DND-41 (cell line): ENCODE measurements at regions not wholly inside any gene's neighbourhood (a gene's known extent, or its start where the extent isn't known, plus 50 kb on each side); places are given as distances from the start of the nearest gene placed in this dataset.
A peak's percentile ranks its signal among the peaks of the same experiment; 100 is the strongest.
"Not testable (repeated sequence)": the region's sequence is repeated elsewhere in the genome, so short reads cannot be mapped to it uniquely, and the experiment has no call there.

Experiments
- ATAC-seq: fragments of 200-7000 bp; cut with Tn5 transposase; 3 replicates; pipeline ENCODE4 v1.9.1; 2021; ENCODE audit warnings: low read depth; ENCODE audit not compliant: insufficient read depth
- DNase-seq: peaks from one replicate; pipeline ENCODE4 v3.0.0-alpha.2; 2020
- H2AFZ ChIP-seq: 2 replicates; pipeline ENCODE4 v1.6.0; 2012; ENCODE audit warnings: low read depth, low read length
- H3K27ac ChIP-seq: 2 replicates; pipeline ENCODE4 v1.5.1; 2012; ENCODE audit warnings: low read length, inconsistent platforms
- H3K27me3 ChIP-seq: fragments of 200-600 bp; sonication (generic); 2 replicates; pipeline ENCODE4 v1.6.0; 2012; ENCODE audit warnings: low read length, mild to moderate bottlenecking, inconsistent platforms; ENCODE audit not compliant: insufficient read depth, poor library complexity
- H3K36me3 ChIP-seq: 2 replicates; pipeline ENCODE4 v1.5.1; 2012; ENCODE audit warnings: low read length, inconsistent platforms; ENCODE audit not compliant: insufficient read depth
- H3K4me1 ChIP-seq: 2 replicates; pipeline ENCODE4 v1.5.1; 2012; ENCODE audit warnings: mild to moderate bottlenecking, low read length; ENCODE audit not compliant: insufficient read depth
- H3K4me2 ChIP-seq: 2 replicates; pipeline ENCODE4 v1.6.0; 2012; ENCODE audit warnings: mild to moderate bottlenecking, moderate library complexity, low read length, inconsistent platforms; ENCODE audit not compliant: insufficient read depth
- H3K4me3 ChIP-seq, 2 experiments: fragments of 200-600 bp in 1 of 2; shearing (Covaris generic) in 1 of 2; 2 replicates each; pipeline ENCODE4 v1.5.1; 2012 to 2016; ENCODE audit warnings: inconsistent platforms in 2 of 2, low read length in 2 of 2, mild to moderate bottlenecking in 2 of 2, low read depth in 1 of 2, moderate library complexity in 1 of 2
- H3K79me2 ChIP-seq: 2 replicates; pipeline ENCODE4 v1.6.0; 2012; ENCODE audit warnings: low read length, inconsistent platforms; ENCODE audit not compliant: insufficient read depth
- H3K9ac ChIP-seq: 2 replicates; pipeline ENCODE4 v1.6.0; 2012; ENCODE audit warnings: low read depth, mild to moderate bottlenecking, inconsistent platforms, low read length, moderate library complexity
- H3K9me3 ChIP-seq: 2 replicates; pipeline ENCODE4 v1.5.1; 2012; ENCODE audit warnings: low read length, moderate library complexity, mild to moderate bottlenecking, inconsistent platforms; ENCODE audit not compliant: insufficient read depth, severe bottlenecking
- H4K20me1 ChIP-seq: 2 replicates; pipeline ENCODE4 v1.6.0; 2012; ENCODE audit warnings: low read length; ENCODE audit not compliant: insufficient read depth
- CTCF ChIP-seq: IDR thresholded peaks from 2 replicates; pipeline ENCODE4 v1.5.1; 2012; ENCODE audit warnings: borderline replicate concordance, low read length, moderate library complexity, mild to moderate bottlenecking; ENCODE audit not compliant: poor library complexity, severe bottlenecking; ENCODE audit errors: extremely low read depth
- EZH2 ChIP-seq: IDR thresholded peaks from 3 replicates; pipeline ENCODE4 v1.6.1; 2012; ENCODE audit warnings: borderline replicate concordance, low read depth, mild to moderate bottlenecking, moderate library complexity, low read length, inconsistent platforms; ENCODE audit not compliant: severe bottlenecking

GRCh38 chr17:31646642-31647041, 212.4 kb downstream of the COPRS start:
- Histone ChIP-seq H3K9me3 (no peaks in the 10 kb centered on the region), H3K9ac (no peak overlapping the region), H3K27me3 (no peaks in the 10 kb centered on the region), H3K36me3 (no peaks in the 10 kb centered on the region), H4K20me1 (no peaks in the 10 kb centered on the region), H3K79me2 (no peaks in the 10 kb centered on the region), H3K27ac (no peak overlapping the region), H3K4me3 (no peak overlapping the region), H3K4me2 (no peak overlapping the region), H3K4me1 (no peaks in the 10 kb centered on the region), H2AFZ (no peak overlapping the region)
- DNase-seq, result no peak
- TF ChIP-seq EZH2 (no peak), CTCF (no peak)
- ATAC-seq, result no peak

- Histone ChIP-seq H2AFZ (no peak overlapping the region), H3K9me3 (no peaks in the 10 kb centered on the region), H3K36me3 (no peaks in the 10 kb centered on the region), H3K27ac (no peak overlapping the region), H3K4me1 (no peaks in the 10 kb centered on the region), H4K20me1 (no peaks in the 10 kb centered on the region), H3K27me3 (no peaks in the 10 kb centered on the region), H3K4me2 (no peak overlapping the region), H3K4me3 (no peak overlapping the region), H3K79me2 (no peaks in the 10 kb centered on the region), H3K9ac (no peak overlapping the region)
- ATAC-seq (no peak), DNase-seq (no peak)
- TF ChIP-seq CTCF (peak; percentile 5), EZH2 (no peak)
Measured at GRCh38 chr17:31645351-31645750, 213.7 kb downstream of the COPRS start.

- H3K4me1 ChIP-seq, result no peaks in the 10 kb centered on the region
- no peak for DNase-seq
- TF ChIP-seq CTCF (no peak), EZH2 (no peak)
- no peaks in the 10 kb centered on the region for H4K20me1 ChIP-seq
- no peak overlapping the region for H2AFZ ChIP-seq
- no peak overlapping the region for H3K27ac ChIP-seq
- no peaks in the 10 kb centered on the region for H3K36me3 ChIP-seq
- H3K27me3 ChIP-seq, result no peaks in the 10 kb centered on the region
- H3K4me2 ChIP-seq, result no peak overlapping the region
- no peaks in the 10 kb centered on the region for H3K79me2 ChIP-seq
- no peak overlapping the region for H3K4me3 ChIP-seq
- H3K9ac ChIP-seq, result no peak overlapping the region
- ATAC-seq, result no peak
- H3K9me3 ChIP-seq, result no peaks in the 10 kb centered on the region
Measured at GRCh38 chr17:31631766-31632165, 227.3 kb downstream of the COPRS start.

DNA sequence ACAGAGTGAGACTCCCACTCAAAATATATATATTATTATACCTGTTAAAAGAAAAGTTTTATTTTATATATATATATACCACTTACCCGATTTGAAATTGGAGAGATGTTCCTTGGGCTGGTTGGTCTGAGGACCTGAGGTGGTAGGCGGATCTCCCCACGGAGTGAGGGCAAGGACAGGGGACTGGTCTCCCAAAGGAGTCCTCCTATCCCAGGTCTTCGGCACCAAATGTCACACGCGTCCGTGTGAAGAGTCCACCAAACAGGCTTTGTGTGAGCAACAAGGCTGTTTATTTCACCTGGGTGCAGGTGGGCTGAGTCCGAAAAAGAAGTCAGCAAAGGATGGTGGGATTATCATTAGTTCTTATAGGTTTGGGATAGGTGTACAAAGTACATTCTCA, 228.2 kb downstream of the COPRS start:
- not testable (repeated sequence) for H3K27ac ChIP-seq, H3K4me3 ChIP-seq, H3K27me3 ChIP-seq, H3K79me2 ChIP-seq, H3K9ac ChIP-seq, H2AFZ ChIP-seq, H3K36me3 ChIP-seq, H3K4me2 ChIP-seq, H3K4me1 ChIP-seq, H3K9me3 ChIP-seq, DNase-seq, H4K20me1 ChIP-seq, ATAC-seq
